Panc1 (cell line): ENCODE measurements at regions not wholly inside any gene's neighbourhood (a gene's known extent, or its start where the extent isn't known, plus 50 kb on each side); places are given as distances from the start of the nearest gene placed in this dataset.

ENCODE experiments used
- ATAC-seq: fragments of 200-7000 bp; cut with Tn5 transposase; 2 replicates; pipeline ENCODE4 v1.9.1; 2020; ENCODE audit warnings: mild to moderate bottlenecking, moderate library complexity
- BruUV-seq: library from RNA; stranded (reverse); fragments of 400-500 nt; replicated peaks from 2 replicates; lab custom pipeline; 2021; lab: Mats Ljungman, UMichigan
- CTCF ChIA-PET: fragments of 300-600 bp; sonication (Branson Sonifier 250); formaldehyde crosslinking; loops from one replicate; lab custom pipeline; 2022; ENCODE audit warnings: antibody characterized with exemption; lab: Charles Lee
- POLR2A ChIA-PET: fragments of 300-600 bp; sonication (Branson Sonifier 250); formaldehyde crosslinking; loops from one replicate; lab custom pipeline; 2022; ENCODE audit warnings: antibody characterized with exemption; lab: Charles Lee
- DNase-seq: peaks from one replicate; pipeline ENCODE4 v3.0.0-alpha.2; 2010; ENCODE audit warnings: low read depth, low spot score
- H3K27ac ChIP-seq: 2 replicates; pipeline ENCODE4 v1.5.1; 2011; ENCODE audit warnings: mild to moderate bottlenecking, low read length, inconsistent platforms
- H3K27me3 ChIP-seq: fragments of 200-500 bp; sonication (Bioruptor generic); 2 replicates; pipeline ENCODE4 v1.6.0; 2014; ENCODE audit warnings: low read length, inconsistent platforms; ENCODE audit not compliant: control insufficient read depth, insufficient read depth
- H3K36me3 ChIP-seq: fragments of 200-500 bp; sonication (Bioruptor generic); 2 replicates; pipeline ENCODE4 v1.5.1; 2014; ENCODE audit warnings: inconsistent platforms, mild to moderate bottlenecking, low read length, moderate library complexity; ENCODE audit not compliant: control insufficient read depth, insufficient read depth
- H3K4me1 ChIP-seq: 2 replicates; pipeline ENCODE4 v1.5.1; 2011; ENCODE audit warnings: inconsistent platforms, mild to moderate bottlenecking, low read length, moderate library complexity; ENCODE audit not compliant: control insufficient read depth, insufficient read depth
- H3K4me3 ChIP-seq, 2 experiments: 2 replicates each; pipeline ENCODE4 v1.5.1; 2011 to 2012; ENCODE audit warnings: low read depth in 2 of 2, low read length in 2 of 2, mild to moderate bottlenecking in 2 of 2, inconsistent platforms in 1 of 2, moderate library complexity in 1 of 2
- H3K9me3 ChIP-seq: fragments of 200-500 bp; sonication (Bioruptor generic); 2 replicates; pipeline ENCODE4 v1.5.1; 2014; ENCODE audit warnings: low read depth, mild to moderate bottlenecking, inconsistent platforms, low read length, moderate library complexity; ENCODE audit not compliant: control insufficient read depth, insufficient read depth
- POLR2AphosphoS5 ChIP-seq: IDR thresholded peaks from 2 replicates; pipeline ENCODE4 v1.6.1; 2012; ENCODE audit warnings: mild to moderate bottlenecking, low read depth, low read length, moderate library complexity
- SIN3A ChIP-seq: IDR thresholded peaks from 2 replicates; pipeline ENCODE4 v1.6.1; 2012; ENCODE audit warnings: low read depth, mild to moderate bottlenecking, low read length, moderate library complexity, borderline replicate concordance; ENCODE audit not compliant: insufficient read depth
- TCF7L2 ChIP-seq: IDR thresholded peaks from 2 replicates; pipeline ENCODE4 v1.6.1; 2011; ENCODE audit warnings: mild to moderate bottlenecking, low read depth, low read length, inconsistent platforms
- in situ Hi-C: cut with HindIII; loops from 2 replicates; pipeline ENCODE4 v1.10.0; 2016; ENCODE audit warnings: low sequenced_read_pairs, low pct_unique_long_range_greater_than_20kb
- intact Hi-C: fragments of 100-400 bp; cut with micrococcal nuclease; formaldehyde crosslinking; loops from one replicate; pipeline ENCODE4 v1.10.0; 2022; ENCODE audit not compliant: unreplicated experiment
- TF ChIP-seq, protein P1 (sequence below): fragments of 450-650 bp; IDR thresholded peaks from 2 replicates; pipeline ENCODE4 v1.5.1; 2017; ENCODE audit warnings: mild to moderate bottlenecking
- TF ChIP-seq, protein P2 (sequence below), 2 experiments: IDR thresholded peaks; 2 replicates each; pipeline ENCODE4 v1.6.1; 2011 to 2012; ENCODE audit warnings: low read depth in 2 of 2, control low read depth in 1 of 2, low read length in 1 of 2, mild to moderate bottlenecking in 1 of 2, moderate library complexity in 1 of 2; ENCODE audit not compliant: insufficient read depth in 1 of 2

DNA sequence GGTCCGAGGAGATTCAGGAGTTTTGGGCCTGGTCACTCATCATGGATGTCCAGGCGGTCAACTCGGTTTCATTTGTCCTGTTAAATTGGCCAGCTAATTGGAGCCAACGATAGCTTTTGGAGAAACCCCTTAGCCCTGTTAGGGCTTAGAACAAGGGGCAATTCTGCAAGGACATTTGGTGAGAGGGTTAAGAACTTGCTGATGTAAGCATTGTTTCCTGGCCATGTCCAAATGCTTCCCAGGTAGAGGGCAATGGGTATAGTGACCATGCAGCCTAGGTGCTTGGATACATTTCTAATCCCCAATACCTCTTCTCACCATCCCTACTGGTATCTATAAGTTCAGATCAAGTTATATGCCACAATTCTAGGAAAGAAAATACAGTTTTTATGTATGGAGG, 131.5 kb downstream of the RPS24 start:
- in situ Hi-C loops, result no loop called here

DNA sequence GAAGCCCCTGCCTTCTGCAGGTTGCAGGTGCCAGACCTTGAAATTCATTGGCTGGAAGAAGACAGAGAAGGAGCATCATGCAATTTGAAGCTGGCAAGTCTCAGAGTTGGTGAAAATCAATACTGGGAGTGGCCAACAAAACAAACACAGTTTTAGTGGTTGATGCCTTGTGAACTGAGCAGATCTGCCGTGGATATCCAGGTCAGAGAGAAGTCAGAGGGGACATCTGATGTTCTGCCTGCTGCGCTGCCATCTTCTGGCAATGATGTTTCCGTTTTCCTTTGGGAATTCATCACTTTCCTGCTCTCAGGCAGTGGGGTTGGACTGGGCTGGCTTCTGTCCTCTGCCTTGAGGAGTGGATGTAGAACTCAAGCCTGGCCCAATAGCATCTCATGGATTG, 132.0 kb downstream of the RPS24 start:
- in situ Hi-C loops, result no loop called here
- DNase-seq, result no peak
- Histone ChIP-seq H3K27me3 (peaks cover 29% of the 10 kb centered on the region), H3K27ac (no peak overlapping the region), H3K9me3 (no peaks in the 10 kb centered on the region), H3K4me3 (no peak overlapping the region), H3K4me1 (no peaks in the 10 kb centered on the region), H3K36me3 (no peaks in the 10 kb centered on the region)
- intact Hi-C loops, result loop anchor here (2.0 kb wide), 1 partner anchor 119 kb away; no protein-coding TSS in a partner anchor
- no peak for ATAC-seq
- CTCF ChIA-PET, result no interaction called here
- TF ChIP-seq POLR2AphosphoS5 (no peak), TCF7L2 (no peak), SIN3A (no peak)
- TF ChIP-seq, protein P1, sequence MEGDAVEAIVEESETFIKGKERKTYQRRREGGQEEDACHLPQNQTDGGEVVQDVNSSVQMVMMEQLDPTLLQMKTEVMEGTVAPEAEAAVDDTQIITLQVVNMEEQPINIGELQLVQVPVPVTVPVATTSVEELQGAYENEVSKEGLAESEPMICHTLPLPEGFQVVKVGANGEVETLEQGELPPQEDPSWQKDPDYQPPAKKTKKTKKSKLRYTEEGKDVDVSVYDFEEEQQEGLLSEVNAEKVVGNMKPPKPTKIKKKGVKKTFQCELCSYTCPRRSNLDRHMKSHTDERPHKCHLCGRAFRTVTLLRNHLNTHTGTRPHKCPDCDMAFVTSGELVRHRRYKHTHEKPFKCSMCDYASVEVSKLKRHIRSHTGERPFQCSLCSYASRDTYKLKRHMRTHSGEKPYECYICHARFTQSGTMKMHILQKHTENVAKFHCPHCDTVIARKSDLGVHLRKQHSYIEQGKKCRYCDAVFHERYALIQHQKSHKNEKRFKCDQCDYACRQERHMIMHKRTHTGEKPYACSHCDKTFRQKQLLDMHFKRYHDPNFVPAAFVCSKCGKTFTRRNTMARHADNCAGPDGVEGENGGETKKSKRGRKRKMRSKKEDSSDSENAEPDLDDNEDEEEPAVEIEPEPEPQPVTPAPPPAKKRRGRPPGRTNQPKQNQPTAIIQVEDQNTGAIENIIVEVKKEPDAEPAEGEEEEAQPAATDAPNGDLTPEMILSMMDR, result peak; percentile 57
- TF ChIP-seq, protein P2, sequence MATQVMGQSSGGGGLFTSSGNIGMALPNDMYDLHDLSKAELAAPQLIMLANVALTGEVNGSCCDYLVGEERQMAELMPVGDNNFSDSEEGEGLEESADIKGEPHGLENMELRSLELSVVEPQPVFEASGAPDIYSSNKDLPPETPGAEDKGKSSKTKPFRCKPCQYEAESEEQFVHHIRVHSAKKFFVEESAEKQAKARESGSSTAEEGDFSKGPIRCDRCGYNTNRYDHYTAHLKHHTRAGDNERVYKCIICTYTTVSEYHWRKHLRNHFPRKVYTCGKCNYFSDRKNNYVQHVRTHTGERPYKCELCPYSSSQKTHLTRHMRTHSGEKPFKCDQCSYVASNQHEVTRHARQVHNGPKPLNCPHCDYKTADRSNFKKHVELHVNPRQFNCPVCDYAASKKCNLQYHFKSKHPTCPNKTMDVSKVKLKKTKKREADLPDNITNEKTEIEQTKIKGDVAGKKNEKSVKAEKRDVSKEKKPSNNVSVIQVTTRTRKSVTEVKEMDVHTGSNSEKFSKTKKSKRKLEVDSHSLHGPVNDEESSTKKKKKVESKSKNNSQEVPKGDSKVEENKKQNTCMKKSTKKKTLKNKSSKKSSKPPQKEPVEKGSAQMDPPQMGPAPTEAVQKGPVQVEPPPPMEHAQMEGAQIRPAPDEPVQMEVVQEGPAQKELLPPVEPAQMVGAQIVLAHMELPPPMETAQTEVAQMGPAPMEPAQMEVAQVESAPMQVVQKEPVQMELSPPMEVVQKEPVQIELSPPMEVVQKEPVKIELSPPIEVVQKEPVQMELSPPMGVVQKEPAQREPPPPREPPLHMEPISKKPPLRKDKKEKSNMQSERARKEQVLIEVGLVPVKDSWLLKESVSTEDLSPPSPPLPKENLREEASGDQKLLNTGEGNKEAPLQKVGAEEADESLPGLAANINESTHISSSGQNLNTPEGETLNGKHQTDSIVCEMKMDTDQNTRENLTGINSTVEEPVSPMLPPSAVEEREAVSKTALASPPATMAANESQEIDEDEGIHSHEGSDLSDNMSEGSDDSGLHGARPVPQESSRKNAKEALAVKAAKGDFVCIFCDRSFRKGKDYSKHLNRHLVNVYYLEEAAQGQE (IDR thresholded peaks at IDR 0.05; ENCODE audit: insufficient read depth in 1 of 2, low read depth in 2 of 2, low read length in 1 of 2), result no peak
- POLR2A ChIA-PET, result no interaction called here
- no TSS peak for BruUV-seq

More for the DNA sequence above, 131.5 kb downstream of the RPS24 start:
- no peak overlapping the region for H3K27ac ChIP-seq
- intact Hi-C loops, result loop anchor here (2.0 kb wide), 1 partner anchor 118 kb away; no protein-coding TSS in a partner anchor
- CTCF ChIA-PET, result no interaction called here
- no peaks in the 10 kb centered on the region for H3K36me3 ChIP-seq
- POLR2A ChIA-PET, result no interaction called here
- peaks cover 29% of the 10 kb centered on the region for H3K27me3 ChIP-seq
- H3K4me1 ChIP-seq, result no peaks in the 10 kb centered on the region
- H3K9me3 ChIP-seq, result no peaks in the 10 kb centered on the region
- no TSS peak for BruUV-seq
- TF ChIP-seq SIN3A (no peak), POLR2AphosphoS5 (no peak), TCF7L2 (no peak)
- TF ChIP-seq, protein P2 (IDR thresholded peaks at IDR 0.05; ENCODE audit: insufficient read depth in 1 of 2, low read depth in 2 of 2, low read length in 1 of 2), result no peak
- TF ChIP-seq, protein P1, result no peak
- DNase-seq, result no peak
- no peak for ATAC-seq
- H3K4me3 ChIP-seq, result no peak overlapping the region
